Effector memory CD4-positive, alpha-beta T cell (primary cell): ENCODE measurements at regions not wholly inside any gene's neighbourhood (a gene's known extent, or its start where the extent isn't known, plus 50 kb on each side); places are given as distances from the start of the nearest gene placed in this dataset.

Source experiments
- DNase-seq, 3 donors: peaks; one replicate each; pipeline ENCODE4 v3.0.0-alpha.2; 2020
- H3K27ac ChIP-seq: 2 replicates; pipeline ENCODE4 v1.7.0; 2013; ENCODE audit warnings: mild to moderate bottlenecking, low read length, moderate library complexity; ENCODE audit not compliant: insufficient read depth, poor library complexity, severe bottlenecking
- H3K27me3 ChIP-seq: replicated peaks from 2 replicates; pipeline ENCODE4 v1.7.0; 2013; ENCODE audit warnings: mild to moderate bottlenecking, low read length; ENCODE audit not compliant: insufficient read depth, control insufficient read depth, poor library complexity, severe bottlenecking
- H3K36me3 ChIP-seq: 2 replicates; pipeline ENCODE4 v1.7.0; 2013; ENCODE audit warnings: mild to moderate bottlenecking, low read length, moderate library complexity; ENCODE audit not compliant: control insufficient read depth, insufficient read depth
- H3K4me1 ChIP-seq: 2 replicates; pipeline ENCODE4 v1.7.0; 2013; ENCODE audit warnings: low read length, mild to moderate bottlenecking; ENCODE audit not compliant: control insufficient read depth, insufficient read depth, poor library complexity, severe bottlenecking
- H3K4me3 ChIP-seq: 2 replicates; pipeline ENCODE4 v1.7.0; 2013; ENCODE audit warnings: low read length, low read depth, mild to moderate bottlenecking; ENCODE audit not compliant: insufficient read depth, poor library complexity, severe bottlenecking
- H3K9me3 ChIP-seq: 2 replicates; pipeline ENCODE4 v1.7.0; 2013; ENCODE audit warnings: mild to moderate bottlenecking, low read length, moderate library complexity; ENCODE audit not compliant: control insufficient read depth

- DNase-seq: no peak
- H3K27ac ChIP-seq: no peak overlapping the region
- no peaks in the 10 kb centered on the region for H3K27me3 ChIP-seq
- no peak overlapping the region for H3K4me3 ChIP-seq
- H3K9me3 ChIP-seq: no peaks in the 10 kb centered on the region
- H3K4me1 ChIP-seq: no peaks in the 10 kb centered on the region
- no peaks in the 10 kb centered on the region for H3K36me3 ChIP-seq
Measured at GRCh38 chr21:41110664-41111063, 57.3 kb upstream of the BACE2 start.

DNA sequence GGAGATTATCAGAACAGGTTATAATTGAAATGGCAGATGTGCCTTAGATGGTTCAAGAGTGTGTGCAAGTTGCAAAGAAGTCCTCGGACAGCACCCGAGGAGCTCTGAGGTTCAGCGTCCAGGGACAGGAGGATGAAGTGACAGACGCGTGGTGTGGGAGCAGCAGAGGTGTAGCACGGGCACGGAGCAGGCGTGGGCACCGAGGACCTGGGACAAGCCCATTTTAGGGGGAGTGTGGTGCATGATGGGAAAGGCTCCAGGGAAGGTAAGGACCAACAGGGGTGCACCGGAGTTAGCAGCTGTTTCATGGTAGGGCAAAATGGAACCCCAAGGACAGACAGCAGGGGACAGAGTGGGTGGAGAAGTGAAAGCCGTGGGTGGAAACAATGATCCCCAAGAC lies 56.3 kb upstream of the BACE2 start:
- H3K9me3 ChIP-seq: no peaks in the 10 kb centered on the region
- H3K4me3 ChIP-seq: no peak overlapping the region
- no peaks in the 10 kb centered on the region for H3K36me3 ChIP-seq
- H3K4me1 ChIP-seq: no peaks in the 10 kb centered on the region
- DNase-seq: no peak
- H3K27ac ChIP-seq: no peak overlapping the region
- no peaks in the 10 kb centered on the region for H3K27me3 ChIP-seq

DNA sequence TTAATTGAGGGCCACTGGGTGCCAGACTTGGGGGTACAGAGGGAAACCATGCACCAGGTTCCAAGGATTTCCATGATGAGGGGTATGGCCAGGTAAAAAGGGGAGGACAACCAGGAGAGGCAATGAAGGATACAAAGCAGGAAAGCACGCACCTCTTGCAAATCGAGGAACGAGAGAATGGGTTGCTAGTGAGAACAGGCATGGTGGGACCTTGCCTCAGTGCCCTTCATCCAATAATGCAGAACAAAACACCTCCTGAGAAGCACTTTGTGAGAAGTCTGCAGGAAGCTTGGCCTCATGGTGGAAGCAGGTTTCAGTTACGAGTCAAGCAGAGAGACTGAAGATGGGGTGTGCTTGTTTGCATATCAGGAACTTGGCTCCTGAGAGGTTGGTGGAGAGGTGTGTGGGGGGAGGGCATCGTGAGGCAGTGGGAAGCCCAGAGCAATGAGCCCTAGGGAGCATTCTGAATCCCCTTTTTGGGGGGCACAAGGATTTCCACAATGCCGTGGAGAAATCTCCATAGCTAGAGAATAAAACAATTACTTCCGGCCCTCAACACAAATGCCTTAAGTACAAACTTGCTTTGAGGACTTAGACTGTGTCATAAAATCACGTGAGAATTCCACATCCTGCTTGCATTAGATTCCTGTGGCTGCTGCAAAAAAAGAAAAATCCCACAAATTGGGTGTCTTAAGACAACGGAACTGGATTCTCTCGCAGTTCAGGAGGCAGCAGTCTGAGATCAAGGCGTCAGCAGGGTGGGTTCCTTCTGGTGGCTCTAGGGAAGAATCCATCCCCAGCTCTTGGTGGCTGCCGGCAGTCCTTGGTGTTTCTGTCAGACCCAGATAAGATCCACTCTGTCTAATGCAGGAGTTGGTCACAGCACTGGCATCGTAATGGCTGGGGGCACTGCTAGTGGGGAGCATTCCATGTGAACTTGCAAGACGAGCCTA lies 54.9 kb upstream of the BACE2 start:
- no peaks in the 10 kb centered on the region for H3K4me1 ChIP-seq
- H3K27me3 ChIP-seq: no peaks in the 10 kb centered on the region
- no peaks in the 10 kb centered on the region for H3K36me3 ChIP-seq
- peak overlapping the region; percentile 38 for H3K4me3 ChIP-seq
- H3K9me3 ChIP-seq: no peaks in the 10 kb centered on the region
- DNase-seq: no peak
- H3K27ac ChIP-seq: no peak overlapping the region

DNA sequence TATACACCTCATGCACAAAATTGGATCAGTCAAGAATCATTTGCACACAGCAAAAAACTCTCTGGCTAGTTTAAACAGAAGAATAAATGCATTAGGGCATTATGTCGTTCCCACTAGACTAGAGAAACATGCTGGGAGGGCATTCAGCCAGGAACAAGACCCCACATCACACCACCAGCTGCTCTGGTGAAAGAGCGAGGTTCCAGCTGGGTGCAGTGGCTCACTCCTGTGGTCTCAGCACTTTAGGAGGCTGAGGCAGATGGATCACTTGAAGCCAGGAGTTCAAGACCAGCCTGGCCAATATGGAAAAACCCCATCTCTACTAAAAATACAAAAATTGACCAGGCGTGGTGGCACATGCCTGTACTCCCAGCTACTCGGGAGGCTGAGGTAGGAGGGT lies 52.1 kb upstream of the BACE2 start:
- Histone ChIP-seq H3K4me1 (no peaks in the 10 kb centered on the region), H3K27me3 (no peaks in the 10 kb centered on the region), H3K27ac (no peak overlapping the region), H3K36me3 (no peaks in the 10 kb centered on the region), H3K9me3 (no peaks in the 10 kb centered on the region), H3K4me3 (no peak overlapping the region)
- DNase-seq: no peak
